T-helper 1 cell (primary cell): ENCODE measurements at regions not wholly inside any gene's neighbourhood (a gene's known extent, or its start where the extent isn't known, plus 50 kb on each side); places are given as distances from the start of the nearest gene placed in this dataset.
"Not testable (repeated sequence)": the region's sequence is repeated elsewhere in the genome, so short reads cannot be mapped to it uniquely, and the experiment has no call there.

ENCODE experiments used
- DNase-seq, 5 donors: peaks; one replicate each; pipeline ENCODE4 v3.0.0-alpha.2; 2012 to 2020

DNA sequence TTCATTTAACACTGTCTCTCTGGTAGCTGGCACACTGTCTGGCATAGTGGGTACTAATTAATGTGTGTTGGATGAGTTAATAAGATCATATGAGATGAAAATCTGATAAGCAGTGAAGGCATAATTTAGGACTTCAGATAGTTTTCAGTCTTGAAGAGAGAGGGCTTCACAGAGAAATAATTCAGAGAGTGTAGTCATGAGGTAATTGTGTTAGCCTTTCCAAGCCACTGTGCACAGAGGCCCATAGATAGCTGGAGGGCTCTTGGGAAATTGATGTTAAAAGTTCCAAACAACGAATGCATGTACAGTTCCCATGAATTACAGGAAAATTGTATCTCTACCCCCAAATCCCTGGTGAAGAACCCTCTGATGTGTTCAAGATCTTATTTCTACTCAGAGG is 133.8 kb upstream of the HMGA2 start:
- no peak for DNase-seq

DNA sequence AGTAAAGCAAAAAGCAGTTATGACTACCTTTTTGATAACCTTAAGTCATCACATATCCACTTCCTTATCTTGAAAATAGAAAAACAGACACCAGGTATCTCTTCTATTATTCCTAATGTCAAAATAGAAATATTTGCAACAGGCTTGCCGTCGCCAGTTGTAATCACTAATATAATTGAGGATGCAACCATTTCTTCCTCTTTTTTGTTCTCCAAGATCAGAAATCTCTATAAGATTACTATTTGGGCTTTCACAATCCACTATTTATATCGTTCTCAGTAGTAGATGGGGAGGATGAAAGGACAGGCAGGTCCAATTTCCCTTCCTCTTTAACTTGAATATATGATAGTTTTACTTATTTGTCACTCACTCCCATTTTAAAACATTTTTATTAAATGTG is 130.2 kb upstream of the HMGA2 start:
- no peak for DNase-seq

DNA sequence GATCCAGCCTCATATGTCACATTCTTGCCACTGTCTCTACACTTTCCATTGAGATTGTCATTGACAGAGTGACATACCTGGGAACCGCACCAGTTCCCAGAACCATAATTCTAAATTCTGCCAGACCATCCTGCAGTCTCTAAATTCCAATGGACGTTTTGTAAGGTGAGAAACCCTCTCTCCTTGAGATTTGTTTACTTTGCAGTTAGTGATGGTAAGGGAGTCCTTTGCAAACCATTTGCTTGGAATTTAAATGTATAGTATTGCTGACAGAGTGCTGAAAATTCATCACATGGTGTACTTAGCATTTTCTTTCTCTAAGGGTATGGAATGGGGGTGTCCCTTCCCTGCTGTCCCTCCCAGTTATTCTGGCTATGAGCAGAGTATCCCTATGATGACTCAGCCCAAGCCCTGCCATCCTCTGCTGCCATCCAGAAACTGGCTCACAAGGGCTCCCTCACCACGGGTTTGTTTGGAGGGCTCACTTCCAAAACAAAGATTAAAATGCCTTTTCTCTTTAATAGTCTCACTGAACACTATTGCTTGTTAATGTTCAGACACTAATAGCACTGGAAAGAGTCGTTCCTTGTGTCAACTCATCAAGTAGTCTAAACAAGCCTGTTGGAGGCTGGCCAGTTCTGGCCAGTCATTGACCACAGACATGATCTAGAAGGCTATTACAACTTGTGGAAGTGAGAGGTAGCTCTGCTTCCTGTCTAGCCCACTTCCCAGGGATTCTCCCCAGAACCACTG is 129.0 kb upstream of the HMGA2 start:
- DNase-seq: no peak

DNA sequence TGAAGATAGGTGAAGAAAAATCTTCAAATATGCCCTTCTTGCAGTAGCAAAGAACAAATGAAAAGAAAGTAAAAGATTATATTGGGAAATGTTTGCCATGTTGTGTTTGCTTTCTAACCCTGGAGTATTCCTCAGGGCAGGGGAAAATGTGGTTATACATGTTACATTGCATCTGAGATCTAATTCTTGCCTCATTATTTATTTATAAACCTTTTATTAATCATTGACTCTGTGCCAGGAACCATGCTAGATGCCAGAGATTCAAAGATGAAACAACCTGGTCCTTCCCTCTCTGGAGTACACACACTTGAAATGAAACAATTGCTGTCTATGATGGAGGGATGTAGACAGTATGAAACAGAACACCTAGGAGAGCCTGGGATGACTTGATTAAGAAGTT is 128.1 kb upstream of the HMGA2 start:
- DNase-seq: no peak

DNA sequence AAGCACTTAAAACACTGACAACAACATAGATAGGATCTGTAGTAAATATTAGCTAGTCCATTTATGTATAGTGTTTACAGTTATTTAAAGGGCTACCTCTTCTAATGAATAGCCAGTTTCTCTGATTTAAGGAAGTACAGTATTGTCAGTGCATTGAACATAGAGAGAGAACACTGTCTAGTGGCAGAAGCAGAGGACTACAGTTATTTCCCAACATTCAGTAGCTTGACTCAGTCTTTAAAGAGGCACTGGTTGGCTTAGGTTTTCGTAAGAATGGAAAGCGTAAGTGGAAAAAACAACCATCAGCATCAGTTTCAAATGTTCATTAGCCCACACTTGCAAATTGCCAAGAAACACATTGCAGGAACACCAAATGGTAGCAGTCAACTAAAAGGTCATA is 125.0 kb upstream of the HMGA2 start:
- DNase-seq: no peak

DNA sequence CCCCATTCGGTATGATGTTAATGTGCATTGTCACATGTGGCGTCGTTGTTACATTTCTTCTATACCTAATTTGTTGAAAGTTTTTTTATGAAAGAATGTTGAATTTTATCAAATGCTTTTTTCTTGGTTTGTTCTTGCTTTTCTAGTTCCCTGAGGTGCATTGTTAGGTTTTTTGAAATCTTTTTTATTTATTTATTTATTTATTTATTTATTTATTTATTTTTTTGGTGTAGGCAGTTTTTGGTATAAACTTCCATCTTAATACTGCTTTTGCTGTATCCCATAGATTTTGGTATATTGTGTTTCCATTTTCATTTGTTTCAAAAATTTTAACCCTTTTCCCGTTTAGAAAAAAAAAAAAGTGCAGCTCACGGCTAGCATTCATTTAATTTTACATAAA is 121.1 kb upstream of the HMGA2 start:
- no peak for DNase-seq

DNA sequence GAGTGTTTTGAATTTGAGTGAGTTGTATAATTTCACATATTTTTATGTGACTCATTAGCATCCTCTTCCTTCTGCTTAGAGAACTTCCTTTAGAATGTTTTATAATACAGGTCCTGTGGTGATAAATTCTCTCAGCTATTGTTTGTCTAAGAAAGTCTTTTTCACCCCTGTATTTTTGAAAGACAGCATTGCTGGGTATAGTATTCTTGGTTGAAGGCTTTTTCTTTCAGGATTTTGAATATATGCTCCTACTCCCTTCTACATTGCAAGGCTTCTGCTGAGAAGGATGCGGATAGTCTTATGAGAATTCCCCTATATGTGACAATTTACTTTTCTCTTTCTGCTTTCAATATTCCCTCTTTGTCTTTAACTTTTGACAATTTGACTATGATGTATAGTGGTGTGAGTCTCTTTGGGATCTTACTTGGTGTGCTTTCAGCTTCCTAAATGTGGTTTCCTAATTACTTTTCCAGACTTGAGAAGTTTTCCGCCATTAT is 118.9 kb upstream of the HMGA2 start:
- DNase-seq: no peak

DNA sequence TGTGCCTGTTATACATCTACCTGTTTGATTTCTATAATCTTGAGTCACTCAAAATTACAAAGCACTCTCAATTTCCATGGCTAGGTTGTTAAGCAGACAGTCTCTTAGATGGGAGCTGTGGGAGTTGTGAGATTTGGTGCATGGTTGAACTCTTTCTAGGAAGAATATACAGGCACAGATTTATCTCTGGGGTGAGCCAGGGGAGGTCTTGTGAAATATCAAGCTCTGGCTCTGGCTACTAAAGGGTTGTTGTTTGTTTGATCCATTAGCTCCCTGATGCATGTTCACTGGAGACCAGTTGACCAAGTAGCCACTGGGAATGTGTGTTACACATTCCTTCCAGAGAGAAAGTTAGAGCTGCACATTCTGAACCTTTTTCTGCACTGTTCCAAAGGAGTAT is 117.2 kb upstream of the HMGA2 start:
- no peak for DNase-seq

DNA sequence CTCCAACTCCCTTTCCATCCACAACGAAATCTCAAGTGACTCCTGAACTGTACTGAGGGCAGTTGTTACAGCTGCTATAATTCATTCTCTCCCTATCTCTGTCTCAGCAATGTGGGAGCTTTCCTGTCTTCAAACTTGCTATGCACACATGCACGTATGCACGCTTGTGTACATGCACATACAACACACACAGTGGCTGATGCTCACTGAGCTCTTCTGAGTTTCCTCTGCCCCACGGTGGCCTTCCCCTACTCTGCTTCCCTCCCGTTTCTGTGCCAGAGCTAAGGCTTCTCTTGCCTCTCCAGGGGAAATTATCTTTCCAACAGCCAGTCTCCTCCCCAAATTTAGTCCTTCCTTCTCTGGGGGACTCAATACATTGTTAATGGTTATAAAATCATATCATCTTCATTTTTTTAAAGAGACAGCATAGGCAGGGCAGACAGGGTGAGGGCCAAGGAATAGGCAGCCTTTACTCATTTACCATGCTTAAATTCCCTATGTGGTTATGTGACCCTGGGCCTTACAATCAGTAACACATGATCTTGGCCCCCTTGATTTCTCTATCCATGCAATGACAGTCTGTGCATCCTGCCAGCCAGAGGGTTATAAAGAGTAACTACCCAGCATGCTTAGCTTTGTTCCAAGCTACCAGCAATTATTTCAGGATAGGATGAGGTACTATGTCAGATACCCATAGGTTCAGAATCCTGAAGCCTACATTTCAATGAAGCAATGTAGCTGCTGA is 111.9 kb upstream of the HMGA2 start:
- DNase-seq: no peak

DNA sequence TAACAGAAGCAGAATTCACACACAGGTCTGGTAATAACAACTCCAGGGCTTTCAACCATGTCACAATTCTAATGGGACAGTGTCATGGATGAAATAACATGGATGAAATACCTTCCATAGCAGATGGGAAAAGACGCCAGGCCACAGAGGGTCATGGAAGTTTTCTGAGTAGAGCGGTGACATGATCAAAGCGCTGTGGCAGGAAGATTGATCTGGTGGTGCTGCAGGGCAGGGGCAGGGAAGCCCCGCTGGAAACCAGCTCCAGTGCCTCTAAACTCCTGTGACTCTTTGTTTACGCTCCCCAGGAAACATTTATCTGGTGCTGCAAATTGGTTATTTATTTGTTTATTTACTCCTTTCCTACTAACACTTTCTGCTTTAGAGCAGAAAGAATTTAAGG is 108.3 kb upstream of the HMGA2 start:
- no peak for DNase-seq

DNA sequence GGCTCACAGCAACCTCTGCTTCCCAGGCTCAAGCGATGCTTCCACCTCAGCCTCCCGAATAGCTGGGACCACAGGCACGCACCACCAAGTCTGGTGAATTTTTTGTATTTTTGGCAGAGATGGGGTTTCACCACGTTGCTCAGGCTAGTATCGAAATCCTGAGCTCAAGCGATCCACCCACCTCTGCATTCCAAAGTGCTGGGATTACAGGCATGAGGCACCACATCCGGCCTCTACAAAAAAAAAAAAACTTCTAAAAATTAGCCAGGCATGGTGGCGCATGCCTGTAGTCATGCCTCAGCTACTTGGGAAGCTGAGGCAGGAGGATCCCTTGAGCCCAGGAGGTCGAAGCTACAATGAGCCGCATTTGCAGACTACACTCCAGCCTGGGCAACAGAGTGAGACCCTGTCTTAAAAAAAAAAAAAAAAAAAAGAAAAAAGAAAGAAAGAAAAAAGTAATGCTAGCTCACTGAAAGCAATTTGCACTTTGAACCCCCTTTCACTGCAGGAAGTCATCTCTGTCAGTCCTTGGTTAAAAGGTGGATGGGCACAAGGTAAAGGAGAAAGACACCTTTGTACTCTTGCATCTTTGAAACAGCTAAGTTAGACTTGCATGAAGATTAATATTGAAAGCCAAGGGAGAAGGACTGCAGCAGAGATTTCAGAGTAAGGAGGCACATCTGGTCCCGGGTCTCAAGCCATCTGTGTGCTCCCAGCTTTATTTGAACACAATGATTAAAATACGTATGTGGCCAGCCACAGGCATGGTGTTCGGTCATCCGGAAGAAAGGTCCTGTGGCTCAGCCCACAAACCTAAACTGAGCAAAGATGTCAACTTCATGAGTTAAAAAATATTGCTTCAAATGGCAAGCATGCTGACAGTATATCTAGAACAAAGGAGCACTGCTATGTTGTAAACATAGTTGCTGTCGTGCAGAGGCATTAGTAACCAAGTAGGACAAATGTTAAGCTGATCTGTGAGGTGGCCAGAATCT is 103.8 kb upstream of the HMGA2 start:
- DNase-seq: no peak

DNA sequence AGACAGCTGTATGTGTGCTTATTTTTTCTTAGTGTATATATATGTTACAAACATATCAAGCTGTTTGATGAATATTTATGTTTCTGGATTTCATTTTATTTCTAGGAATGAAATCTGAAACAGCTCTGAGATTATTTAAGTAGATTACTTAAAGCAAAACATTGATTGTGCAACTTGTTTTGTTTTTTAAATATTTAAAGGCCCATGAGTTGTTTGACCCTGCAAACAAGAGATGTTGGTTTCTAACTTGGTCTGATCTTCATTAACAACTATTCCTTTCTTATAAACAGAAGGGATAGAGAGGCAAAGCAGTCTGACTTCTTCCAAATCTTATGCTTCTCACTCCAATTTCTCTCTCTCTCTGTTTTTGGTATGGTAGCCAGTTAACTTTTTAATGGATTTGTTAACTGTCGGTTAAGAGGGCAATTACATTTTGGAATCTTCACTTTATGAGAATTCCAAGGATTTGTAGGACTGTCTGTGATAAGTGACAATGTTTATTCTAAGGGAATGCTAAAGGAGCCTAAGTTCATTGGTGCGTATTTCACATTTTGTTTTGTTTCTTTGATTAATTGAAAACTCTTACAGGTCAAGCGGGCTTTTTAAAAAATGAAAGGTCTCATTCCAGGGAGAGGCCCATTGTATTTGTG is 102.6 kb upstream of the HMGA2 start:
- DNase-seq: no peak

DNA sequence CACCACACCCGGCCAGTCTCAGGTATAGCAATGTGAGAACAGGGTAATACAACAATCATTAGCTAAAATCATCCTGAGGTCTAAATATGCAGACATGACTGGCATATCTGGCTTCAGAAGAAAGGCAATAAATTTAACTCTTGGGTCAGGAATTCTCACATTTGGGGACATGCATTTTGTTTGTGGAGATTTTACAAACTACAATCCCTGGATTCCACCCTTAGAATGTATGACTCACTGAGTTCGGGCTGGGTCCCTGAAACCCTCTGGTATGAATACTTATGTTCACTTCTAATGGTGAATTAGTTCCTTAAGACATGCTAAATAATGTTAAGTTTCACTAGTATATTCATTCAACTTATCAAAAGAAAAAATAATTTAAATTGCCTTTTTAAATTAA is 98.9 kb upstream of the HMGA2 start:
- DNase-seq: no peak

DNA sequence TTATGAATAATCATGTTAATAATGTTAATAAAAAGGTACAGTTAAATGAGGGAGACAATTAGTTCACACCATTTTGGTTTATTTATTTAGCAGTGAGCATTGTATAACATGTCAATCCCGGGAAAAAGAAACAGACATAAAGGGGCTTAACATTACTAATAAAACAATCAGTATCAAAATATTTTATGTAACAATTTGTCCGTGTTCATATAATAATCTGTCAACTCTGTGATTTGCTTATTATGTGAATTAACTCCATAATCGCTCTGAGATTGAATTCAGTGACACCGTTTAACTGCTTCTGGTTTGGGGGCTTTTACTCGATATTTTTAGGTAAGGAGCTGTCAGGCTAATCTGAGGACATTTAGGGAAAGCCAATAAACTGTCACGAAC is 95.8 kb upstream of the HMGA2 start:
- no peak for DNase-seq

DNA sequence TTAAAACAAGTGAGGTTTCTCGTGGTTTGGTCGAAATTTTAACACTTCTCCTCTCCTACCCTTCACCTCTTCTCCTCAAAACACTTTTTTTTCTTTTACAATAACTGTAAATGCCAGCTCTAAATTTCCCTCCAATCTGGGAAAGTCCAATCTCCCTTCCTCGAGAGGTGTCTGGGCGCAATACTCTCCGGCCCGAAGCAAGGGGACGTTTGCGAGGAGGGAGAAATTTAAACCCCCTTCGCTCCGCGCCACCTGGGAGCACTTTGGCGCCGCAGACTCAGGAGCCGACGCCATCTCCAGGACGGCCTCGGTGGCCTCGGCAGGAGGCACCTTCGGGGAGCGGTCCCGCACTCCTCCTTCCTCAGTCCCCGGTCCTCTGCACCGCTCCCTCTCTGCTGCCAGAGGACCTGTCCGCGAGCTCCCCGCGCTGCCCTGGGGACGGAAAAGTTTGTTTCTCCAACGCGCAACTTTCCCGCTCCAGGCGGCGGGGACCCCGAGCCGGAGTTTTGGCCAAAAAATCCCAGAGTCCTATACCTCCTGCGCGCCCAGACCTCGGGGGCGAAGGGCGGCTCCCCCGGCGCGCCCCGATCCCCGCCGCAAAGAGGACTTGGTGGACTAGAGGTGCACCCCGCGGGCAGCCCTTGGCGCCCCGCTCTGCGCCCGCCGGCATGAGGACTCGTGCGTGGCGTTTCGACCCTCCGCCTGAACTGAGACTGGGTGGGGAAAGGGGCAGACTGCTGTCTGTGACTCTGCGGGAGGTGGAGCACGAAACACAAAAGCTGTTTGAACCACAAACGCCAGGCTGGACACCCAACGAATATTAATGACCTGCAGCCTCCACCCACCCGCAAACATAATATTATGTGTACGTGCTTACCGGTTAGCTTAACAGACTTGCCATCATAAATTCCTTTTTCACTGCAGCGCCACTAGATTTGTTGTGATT is 95.2 kb upstream of the HMGA2 start:
- no peak for DNase-seq

DNA sequence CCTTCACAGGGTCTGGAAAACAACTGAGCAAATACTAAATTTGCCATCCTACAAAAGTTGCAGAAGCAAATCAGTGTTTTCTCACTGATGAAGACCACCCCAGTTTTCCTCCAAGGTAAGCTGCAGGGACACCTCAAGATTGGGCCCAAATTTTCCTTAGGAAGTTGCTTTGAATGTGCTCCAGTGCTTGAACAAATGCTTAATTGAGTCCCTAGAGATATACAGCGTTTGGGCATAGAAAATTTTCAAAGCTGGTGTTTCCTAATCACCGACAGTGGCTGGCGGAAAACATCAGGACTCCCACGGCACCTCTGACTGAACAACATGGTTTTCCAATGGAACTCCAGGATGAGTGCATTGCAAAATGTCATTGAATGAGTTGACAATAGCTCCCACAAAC is 92.5 kb upstream of the HMGA2 start:
- DNase-seq: no peak

DNA sequence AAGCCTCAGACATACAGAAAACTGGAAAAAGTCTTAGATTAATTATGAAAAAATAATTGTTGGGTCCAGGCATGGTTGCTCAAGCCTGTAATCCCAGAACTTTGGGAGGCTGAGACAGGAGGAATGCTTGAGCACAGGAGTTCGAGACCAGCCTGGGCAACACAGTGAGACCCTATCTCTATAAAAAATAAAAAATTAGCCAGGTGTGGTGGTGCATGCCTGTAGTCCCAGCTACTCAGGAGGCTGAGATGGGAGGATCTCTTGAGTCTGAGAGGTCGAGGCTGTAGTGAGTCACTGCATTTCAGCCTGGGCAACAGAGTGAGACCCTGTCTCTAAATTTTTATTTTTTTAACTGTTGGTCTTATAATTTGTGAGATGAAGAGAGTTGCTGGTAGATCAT is 90.6 kb upstream of the HMGA2 start:
- DNase-seq: not testable (repeated sequence)

DNA sequence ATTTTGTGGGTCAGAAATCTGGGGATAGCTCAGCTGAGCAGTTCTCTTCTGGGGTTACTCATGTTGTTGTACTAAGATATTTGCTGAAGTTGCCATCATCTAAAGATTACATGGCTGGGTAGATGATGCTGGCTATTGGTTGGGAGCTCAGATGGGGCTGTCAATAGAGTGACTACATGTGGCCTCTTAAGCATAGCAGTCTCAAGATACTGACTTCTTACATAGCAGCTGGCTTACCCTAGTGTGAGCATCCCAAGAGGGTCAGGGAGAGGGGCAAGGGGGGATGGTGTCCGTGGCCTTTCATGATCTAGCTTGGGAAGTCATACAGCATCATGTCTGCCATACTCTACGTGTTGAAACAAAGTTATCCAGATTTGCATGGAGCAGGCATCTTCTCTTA is 90.1 kb upstream of the HMGA2 start:
- DNase-seq: no peak

DNA sequence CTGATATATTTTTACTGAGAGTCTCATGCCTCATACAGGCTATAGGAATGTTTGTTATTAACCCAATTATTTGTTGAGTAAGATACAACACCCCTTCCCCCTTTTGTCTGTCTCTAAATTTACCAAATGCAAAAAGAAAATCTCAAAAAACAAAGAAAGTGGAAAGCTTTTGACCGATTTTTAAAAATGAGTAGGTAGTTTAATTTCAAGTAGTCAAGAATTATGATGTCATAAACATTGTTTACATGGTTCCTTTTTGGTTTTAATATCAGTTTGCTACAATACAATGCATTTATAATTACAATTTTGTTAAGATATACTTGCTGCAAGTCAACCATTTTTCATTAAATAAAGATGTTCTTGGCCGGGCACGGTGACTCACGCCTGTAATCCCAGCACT is 84.7 kb upstream of the HMGA2 start:
- no peak for DNase-seq

DNA sequence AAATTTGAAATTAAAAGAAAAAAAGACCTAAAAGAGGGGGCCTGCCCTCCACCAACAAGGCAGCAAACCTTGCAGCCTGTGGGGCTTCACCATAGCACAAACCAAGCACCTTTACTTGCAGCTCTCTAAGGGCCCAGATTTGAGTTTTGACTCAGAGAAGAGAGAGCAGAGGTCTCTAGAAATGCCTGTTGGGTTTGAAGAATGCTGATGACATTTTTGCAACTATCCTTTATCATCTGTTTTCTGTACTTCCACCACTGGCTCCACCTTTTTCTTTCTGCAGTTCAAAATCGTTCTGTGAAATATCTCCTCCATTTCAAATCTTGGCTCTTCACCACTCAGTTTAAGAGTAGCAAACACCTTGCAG is 83.8 kb upstream of the HMGA2 start:
- no peak for DNase-seq

DNA sequence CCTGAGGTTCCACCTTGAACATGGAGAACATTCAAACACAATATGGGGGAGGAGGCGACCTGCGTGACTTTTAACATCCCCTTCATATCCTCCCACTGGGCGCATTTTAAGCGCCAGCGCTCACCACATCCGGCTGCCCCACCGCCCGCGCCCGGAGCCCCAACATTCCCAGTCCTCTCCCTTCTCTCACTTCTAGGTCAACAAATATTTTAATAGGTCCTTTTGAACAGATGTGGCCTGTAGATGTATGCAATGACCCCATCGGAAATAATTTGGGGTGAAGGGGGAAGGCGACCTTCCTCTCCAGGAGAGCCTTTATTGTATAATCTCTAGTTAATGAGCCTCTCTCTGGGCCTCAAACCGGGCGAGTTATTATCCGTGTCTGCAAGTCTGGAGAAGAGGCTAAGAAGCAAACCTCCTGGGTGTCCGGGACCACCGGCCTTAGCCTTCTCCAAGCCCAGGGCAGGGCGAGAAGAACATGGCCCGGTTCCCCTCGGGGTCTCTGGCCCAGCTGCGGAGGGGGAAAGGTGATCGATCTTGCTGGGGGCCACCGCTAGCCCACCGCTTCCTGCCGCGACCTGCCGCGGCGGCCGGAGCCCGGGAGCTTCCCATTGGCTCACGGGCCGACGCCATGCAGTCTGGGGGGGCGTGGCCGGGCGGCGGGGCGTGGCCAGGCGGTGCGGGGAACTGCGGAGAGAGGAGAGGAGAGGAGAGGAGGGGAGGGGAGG is 83.2 kb upstream of the HMGA2 start:
- DNase-seq: peak in 3 of 5 donors; percentile 6 to 66 (median 14)
